ENCODE measurements at regions not wholly inside any gene's neighbourhood (a gene's known extent, or its start where the extent isn't known, plus 50 kb on each side); places are given as distances from the start of the nearest gene placed in this dataset.
"Not testable (repeated sequence)": the region's sequence is repeated elsewhere in the genome, so short reads cannot be mapped to it uniquely, and the experiment has no call there.

- DNase-seq: no peak
These were observed 177.1 kb downstream of the EVX1 start for GRCh38 chr7:27419581-27420177.

DNA sequence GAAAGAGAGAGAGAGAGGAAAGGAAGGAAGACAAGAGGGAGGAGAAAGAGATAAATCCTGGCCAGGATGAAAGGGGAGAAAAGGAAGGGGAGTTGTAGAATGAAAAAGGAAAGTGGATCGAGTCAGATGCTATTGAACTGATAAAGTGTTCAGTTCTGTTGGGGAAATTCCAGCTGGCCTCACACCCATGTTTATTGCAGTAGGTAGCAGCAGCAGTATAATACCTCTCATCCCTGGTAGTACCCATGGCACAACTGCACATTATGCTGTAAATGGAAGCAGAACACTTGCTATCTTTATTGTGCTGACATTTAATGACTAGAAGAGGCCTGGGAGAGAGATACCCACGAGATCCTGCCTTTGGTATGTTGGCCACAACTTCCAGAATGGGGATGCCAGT is 178.1 kb downstream of the EVX1 start:
- no peak for DNase-seq

- DNase-seq: no peak
These were observed 180.7 kb downstream of the EVX1 start for GRCh38 chr7:27423290-27423689.

DNA sequence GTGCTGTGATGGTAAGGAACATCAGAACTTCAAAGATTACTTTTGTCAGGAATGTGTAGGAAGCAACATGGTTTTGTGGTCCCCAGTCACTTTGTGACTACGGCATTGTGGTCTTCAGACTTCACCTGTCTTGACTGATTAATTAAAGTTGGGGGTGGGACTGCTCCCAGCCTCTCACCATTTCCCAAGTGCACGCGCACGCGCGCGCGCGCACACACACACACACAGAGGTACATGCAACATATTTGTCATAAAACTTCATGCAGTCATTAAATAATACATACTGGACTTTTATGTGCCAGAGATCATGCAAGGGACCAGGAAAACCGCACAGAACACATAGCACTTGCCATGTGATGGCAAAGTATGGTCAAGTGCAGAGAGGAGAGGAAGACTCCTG is 181.2 kb downstream of the EVX1 start:
- no peak for DNase-seq

DNA sequence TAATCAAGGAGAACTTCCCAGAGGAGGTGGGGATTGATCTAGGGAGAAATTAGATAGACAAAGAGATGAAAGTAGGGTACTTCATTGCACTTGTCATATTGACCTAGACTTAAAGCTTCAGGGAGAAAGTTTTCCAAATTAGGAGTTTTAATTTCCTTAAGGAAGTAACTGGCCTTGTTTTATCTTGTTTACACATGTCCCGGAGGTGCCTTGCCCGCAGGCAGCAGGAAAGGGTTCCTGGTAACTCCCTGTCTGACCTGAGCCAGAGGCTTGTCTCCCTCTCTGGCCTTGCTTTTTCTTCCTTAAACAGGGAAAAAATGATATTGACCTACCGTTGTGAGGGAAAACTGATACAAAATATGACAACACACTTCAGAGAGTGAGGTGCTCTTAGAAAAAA is 181.6 kb downstream of the EVX1 start:
- no peak for DNase-seq

DNA sequence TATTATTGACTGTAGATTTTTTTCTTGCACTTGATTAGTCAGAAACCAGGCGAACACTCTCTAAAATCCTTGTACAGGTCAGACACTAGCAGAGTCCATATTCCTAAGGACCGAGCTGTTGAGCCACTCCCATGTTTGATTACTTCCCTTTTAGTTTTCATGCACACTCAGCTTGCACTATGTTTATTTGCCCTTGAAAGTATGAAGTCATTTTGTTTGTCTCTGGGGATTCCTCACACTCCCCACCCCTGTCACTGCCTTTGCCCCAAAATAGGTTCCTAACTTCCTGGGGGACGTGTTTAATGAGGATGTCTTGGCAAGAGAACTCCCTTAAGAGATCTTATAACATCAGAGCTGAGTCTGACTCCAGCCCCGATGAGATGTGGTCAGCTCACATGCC is 182.1 kb downstream of the EVX1 start:
- DNase-seq: no peak

- no peak for DNase-seq
These were observed 184.8 kb downstream of the EVX1 start for GRCh38 chr7:27427416-27427815.

GRCh38 chr7:27430105-27430504 is 187.5 kb downstream of the EVX1 start:
- no peak for DNase-seq

DNA sequence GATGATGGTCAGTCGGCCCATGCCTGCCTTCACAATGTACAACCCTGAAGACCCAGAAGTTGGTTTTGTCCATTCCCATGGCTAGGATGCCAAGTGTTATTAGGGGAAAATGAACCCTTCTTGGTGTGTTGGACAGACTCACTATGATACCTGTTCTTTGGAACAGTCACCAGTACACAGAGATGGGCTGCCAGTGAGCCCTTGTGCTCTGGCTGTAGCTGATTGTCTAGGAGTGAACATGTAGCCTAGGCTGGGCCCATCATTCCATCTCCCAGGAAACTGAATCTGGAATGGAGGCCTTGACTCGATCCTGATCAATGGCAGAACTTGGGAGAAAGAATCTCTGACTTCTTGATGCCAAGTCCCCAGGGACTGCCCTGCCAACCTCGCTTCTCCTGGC is 188.9 kb downstream of the EVX1 start:
- DNase-seq: no peak

DNA sequence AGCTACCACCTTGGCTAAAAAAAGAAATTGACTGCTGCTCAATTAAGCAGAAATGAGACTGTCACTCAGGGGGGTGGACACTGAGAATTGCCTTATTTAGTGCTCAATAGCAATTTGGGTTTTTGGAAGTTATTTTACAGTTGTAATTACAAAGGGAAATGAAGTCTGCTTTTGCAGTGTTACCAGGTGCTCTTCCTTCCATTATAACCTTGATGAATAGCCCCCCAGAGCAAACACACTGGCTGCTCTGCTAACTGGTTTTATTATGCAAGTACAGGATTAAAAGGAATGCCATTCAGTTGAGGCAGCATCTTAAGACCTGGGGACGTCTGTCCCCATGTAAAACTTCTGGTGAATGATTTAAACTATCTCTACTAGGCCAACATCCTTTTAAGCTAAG is 191.0 kb downstream of the EVX1 start:
- no peak for DNase-seq

DNA sequence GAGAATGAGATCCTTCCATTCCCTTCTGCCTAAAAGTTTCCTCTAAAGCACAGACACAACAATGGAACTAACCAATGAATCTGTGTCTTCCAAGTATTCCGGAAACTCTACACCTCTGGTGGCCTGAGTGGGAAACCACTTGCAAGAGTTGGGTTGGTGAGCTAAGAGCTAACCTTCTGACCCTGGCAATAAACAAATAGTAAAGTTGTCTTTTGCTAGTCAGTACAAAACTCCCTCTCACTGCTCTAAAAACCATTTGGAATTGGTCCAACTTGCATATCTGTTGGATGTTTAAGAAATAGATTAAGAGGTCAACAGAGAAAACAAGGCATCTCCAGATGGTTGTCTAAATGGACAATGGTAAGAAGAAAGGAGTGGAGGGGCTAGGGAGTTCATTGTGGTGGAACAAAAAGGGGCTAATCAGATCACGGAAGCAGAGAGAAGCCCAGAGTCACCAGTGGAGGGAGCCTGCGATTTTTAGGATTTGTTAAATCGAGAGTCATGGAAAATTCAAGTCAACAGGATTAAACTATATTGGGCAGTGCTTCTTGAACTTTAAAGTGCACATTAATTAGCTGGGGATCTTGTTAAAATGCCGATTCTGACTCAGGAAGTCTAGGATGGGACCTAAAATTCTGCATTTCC is 192.3 kb downstream of the EVX1 start:
- no peak for DNase-seq

- DNase-seq: no peak
These were observed 192.9 kb downstream of the EVX1 start for GRCh38 chr7:27435461-27435860.

DNA sequence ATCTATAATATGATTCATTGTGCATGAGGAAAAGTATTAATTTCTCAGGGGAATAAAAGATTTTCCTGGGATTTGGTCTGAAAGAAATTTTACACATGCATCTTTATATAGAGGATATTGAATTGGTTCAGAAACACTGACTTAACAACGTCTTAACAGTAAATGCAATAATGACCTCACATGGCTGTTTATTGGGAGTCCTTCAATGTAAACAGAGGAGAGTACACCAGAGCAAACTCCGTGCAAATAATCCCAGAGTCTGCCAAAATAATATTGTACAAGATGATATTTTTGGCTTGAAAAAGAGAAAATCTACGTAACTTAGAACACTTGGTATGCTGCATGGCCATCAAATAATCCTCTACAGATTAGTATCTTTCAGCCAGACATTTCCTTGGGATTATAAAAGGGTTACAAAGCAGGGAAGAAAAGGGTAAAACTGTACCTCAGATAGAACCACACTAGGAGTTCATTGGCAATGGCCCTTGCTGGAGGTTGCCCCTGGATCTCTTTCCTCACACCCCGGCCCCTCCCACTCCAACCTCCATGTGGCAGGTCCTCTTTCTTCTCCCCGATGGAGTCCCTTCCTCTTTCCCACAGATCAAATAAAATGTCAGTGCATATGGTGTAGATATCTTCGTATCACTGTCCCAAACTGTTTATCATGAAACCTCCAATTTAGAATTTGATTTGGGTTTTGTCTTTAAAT is 196.4 kb downstream of the EVX1 start:
- DNase-seq: no peak

DNA sequence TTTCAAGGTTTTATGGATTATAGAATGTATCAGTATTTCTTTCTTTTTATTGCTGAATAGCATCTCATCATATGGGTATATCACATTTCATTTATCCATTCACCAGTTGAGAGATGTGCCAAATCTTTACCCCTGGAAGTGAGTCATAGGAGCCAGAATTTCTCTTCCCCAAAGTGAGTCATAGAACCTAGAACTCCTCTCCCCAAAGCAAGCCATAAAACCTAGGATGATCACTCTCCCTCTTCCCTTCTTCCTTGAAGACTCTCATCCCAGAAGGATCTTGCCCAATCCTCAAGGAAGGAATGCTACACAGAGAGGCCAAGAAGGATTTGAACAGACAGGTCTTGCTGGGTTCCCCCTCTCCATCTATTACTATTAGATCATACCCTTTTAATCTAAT is 199.9 kb downstream of the EVX1 start:
- no peak for DNase-seq

- DNase-seq: not testable (repeated sequence)
These were observed 206.4 kb downstream of the EVX1 start for GRCh38 chr7:27449046-27449445.

GRCh38 chr7:27453702-27454405 is 208.8 kb downstream of the HIBADH start:
- no peak for DNase-seq

DNA sequence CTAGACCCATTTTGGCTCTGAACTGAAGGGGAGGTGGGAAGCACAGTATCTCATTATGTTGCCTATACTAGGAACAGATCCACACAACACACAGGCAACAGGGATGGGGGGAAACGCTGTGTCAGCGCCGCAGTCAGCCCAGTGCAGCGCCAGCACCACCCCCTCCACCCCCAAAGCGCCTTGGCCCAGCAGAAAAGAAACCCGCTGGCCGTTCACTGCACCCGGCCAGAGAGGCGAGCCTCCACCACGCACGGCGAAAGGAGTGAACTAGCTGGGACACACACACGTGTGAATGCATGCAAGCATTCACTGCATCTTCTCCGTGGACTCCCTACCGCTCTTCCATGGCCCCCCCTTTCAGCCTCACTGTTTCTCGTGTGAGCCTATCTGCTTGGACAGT is 205.6 kb downstream of the HIBADH start:
- DNase-seq: not testable (repeated sequence)

DNA sequence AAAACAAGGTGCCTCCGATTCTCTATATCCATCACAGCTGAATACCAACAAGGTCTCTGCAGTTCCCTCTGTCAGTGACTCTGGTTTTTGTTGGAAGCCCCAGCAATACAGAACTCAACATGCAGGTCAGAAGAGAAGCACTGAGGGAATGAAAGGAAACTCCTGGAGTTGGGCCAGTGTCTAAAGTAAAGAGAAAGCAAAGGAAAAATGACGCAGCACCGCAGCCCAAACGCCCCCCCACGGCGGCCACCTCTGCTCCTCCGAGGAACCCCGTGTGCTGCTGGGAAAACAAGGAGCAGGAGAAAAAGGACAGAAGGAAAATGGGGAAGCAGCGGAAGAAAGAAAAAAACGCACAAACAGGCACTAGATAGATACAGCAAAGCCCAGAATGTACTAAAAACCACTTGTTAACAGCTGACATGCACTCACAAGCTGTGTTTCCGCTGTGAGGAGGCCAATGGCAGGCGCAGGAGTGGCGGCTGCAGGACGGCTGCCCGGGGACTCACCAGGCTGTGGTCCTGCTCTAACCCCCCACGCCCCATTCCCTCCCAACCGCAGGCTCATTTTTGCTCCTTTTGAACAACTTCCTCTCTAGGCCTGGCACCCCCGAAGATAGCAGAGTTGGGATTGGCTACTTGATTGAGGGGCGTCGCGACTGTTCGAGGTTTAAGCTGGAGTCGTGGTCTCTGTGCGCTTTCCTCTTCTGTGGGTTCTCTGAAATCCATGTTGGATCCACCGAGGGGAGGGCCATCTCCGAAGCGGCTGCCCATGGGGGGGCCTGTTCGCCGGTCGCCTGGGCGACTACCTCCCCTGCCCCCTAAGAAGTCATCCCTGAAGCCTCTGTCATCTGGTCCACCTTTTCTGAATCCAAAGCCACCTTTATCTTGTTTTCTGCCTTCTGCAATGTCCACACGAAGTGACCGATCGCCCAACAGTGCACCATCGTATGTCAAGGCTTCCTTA is 204.8 kb downstream of the HIBADH start:
- not testable (repeated sequence) for DNase-seq

DNA sequence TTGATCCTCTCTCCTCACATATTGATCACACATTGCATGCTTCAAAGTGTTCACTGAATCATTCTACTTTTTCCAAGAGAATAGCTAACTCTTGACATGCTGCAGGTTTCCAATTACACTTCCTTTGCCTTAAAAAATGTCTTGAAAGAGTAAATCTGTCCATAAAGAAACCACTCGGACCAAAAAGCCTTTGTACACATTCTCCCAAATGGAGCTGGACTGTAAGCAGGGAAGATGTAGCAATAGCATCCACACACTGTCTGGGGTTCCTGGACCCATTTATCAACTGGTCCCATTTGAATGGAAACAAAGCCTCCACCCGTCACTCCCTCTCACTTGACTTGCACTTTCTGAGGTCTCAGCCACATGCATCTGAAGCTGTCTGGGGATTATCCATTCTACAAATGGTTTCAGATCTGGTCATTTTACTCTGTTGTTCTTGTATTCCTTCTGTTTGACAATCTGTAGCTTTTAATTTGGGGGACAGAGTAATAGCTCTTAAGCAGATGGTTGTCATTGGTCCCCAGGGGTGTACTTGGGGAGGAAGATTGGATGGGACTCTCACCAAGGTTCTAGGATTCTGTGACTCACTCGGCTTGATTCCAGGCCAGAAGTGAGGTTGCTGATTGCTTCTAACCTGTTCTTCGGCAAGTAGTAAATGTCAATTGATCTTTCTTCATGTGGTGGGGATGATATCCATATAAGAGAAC is 203.5 kb downstream of the HIBADH start:
- DNase-seq: no peak

- no peak for DNase-seq
These were observed 203.0 kb downstream of the HIBADH start for GRCh38 chr7:27459731-27460053.

DNA sequence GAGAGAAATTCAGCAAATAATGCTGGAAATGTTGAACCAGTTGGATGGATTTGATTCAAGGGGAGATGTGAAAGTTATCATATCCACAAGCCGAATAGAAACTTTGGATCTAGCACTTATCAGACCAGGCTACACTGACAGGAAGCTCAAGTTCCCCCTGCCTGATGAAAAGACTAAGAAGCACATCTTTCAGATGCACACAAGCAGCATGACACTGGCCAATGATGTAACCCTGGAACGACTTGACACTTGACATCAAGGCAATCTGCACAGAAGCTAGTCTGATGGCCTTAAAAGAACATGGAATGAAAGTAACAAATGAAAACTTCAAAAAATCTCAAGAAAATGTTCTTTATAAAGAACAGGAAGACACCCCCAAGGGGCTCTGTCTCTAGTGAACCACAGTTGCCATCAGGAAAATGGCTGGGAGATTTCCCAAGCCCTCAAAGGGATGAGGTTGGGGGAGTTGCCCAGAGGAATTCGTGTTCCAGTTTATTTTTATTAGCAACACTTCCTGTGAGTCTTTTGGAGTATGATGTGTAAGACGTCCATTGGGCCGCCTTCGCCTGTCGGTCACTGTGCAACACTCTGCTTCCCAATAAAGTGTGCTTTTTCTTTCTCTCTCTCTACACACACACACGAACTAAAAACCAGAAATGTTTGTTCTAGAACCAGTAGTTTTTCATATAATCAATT is 200.0 kb downstream of the HIBADH start:
- no peak for DNase-seq

DNA sequence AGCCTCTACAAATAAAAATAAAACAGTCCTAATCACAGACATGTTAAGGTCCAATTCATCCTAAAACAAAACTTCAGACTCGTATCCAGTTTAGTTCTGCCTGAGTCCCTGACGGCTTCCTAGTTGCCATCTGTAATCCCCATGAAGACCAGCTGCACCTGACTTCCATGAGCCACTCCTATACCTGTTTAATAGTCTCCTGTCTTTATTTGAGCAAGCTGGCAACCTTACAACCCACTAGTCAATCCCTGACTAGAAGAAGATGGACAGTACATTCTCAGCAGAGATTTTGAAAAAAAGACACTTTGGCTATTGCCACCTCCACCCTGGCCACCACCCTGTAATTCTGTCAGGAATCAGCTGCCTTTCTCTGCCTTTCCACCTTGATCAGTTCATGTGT is 197.7 kb downstream of the HIBADH start:
- no peak for DNase-seq

Measured in NCI-H748 treated with DMSO at 0.1 percent for 48 hours (cell line).